Activated T-cell treated with anti-CD3 and anti-CD28 coated beads, Interleukin-2, amount 50 U/mL, for 4 hours (primary cell): ENCODE measurements at regions not wholly inside any gene's neighbourhood (a gene's known extent, or its start where the extent isn't known, plus 50 kb on each side); places are given as distances from the start of the nearest gene placed in this dataset.

Experiments
- ATAC-seq, 2 donors: fragments of 200-7000 bp; cut with Tn5 transposase; one replicate each; pipeline ENCODE4 v1.10.0; 2021
- DNase-seq: peaks from one replicate; pipeline ENCODE4 v3.0.0-alpha.2; 2020
- H3K27me3 Mint-ChIP-seq: one replicate; pipeline ENCODE4 v1.8.0; 2021; ENCODE audit warnings: low read depth, mixed read lengths
- H3K36me3 Mint-ChIP-seq: one replicate; pipeline ENCODE4 v1.8.0; 2022; ENCODE audit warnings: mixed read lengths; ENCODE audit not compliant: insufficient read depth
- H3K4me1 Mint-ChIP-seq: one replicate; pipeline ENCODE4 v1.8.0; 2021; ENCODE audit warnings: low read depth, mixed read lengths
- H3K4me3 Mint-ChIP-seq: one replicate; pipeline ENCODE4 v1.8.0; 2021; ENCODE audit warnings: mild to moderate bottlenecking, moderate library complexity, mixed read lengths
- H3K9me3 Mint-ChIP-seq: one replicate; pipeline ENCODE4 v1.8.0; 2021; ENCODE audit warnings: mixed read lengths

DNA sequence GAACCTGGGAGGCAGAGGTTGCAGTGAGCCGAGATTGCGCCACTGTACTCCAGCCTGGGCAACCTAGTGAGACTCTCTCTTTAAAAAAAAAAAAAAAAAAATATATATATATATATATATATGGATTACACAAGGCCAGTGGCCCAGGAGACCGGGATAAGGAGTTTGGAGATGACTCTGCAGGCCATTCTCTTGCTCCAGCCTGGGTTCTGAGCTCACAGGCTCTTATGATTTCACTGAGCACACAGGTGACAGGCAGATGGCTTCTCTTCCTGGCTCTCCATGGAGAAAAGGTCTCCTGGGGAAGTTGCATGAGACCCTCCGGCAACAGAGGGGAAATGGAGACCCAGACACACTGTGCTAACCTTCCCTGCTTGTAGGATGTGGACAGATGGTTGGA lies 98.7 kb upstream of the VASH1 start:
- H3K36me3 Mint-ChIP-seq, result no peaks in the 10 kb centered on the region
- H3K27me3 Mint-ChIP-seq, result peaks cover 28% of the 10 kb centered on the region
- no peaks in the 10 kb centered on the region for H3K4me1 Mint-ChIP-seq
- peaks cover 5% of the 10 kb centered on the region for H3K9me3 Mint-ChIP-seq
- ATAC-seq, result no peak
- H3K4me3 Mint-ChIP-seq, result no peak overlapping the region
- no peak for DNase-seq

DNA sequence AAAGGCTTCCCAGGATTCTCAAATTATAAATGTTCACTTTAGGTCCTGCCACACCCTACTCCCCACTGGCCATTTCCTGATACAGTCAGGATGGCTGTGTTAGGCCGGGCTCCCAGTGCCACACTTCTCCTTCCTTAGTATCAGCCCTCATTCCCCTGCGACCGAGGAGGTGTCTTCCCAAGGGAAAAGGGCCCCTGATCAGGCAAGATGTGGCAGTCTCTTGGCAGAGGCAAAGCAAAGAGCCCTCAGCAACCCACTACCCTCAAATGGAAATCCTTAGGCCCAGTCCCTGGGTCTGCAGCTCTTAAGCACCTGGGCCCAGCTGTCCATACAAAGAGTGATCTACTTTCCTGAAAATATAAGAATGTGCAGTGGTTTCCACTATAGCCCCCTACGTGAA lies 96.5 kb upstream of the VASH1 start:
- Mint-ChIP-seq H3K9me3 (no peaks in the 10 kb centered on the region), H3K4me3 (no peak overlapping the region), H3K36me3 (no peaks in the 10 kb centered on the region), H3K4me1 (no peaks in the 10 kb centered on the region), H3K27me3 (peaks cover 24% of the 10 kb centered on the region)
- no peak for DNase-seq
- ATAC-seq, result no peak

DNA sequence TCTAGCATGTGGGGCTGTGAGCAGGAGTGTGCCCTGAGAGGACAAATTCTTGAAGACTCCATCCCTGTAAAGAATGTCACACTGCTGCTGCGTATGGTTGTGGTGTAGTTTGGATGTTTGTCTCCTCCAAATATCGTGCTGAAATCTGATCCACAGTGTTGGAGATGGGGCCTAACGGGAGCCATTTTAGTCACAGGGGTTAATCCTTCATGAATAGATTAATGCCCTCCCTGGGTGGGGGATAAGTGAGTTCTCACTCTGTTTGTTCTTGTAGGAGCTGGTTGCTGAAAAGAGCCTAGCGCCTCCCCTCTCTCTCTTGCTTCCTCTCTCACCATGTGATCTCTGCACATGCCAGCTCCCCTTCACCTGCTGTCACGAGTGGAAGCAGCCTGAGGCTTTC lies 94.5 kb upstream of the VASH1 start:
- Mint-ChIP-seq H3K9me3 (no peaks in the 10 kb centered on the region), H3K27me3 (peaks cover 14% of the 10 kb centered on the region), H3K4me3 (no peak overlapping the region), H3K4me1 (no peaks in the 10 kb centered on the region), H3K36me3 (no peaks in the 10 kb centered on the region)
- DNase-seq (no peak), ATAC-seq (no peak)

DNA sequence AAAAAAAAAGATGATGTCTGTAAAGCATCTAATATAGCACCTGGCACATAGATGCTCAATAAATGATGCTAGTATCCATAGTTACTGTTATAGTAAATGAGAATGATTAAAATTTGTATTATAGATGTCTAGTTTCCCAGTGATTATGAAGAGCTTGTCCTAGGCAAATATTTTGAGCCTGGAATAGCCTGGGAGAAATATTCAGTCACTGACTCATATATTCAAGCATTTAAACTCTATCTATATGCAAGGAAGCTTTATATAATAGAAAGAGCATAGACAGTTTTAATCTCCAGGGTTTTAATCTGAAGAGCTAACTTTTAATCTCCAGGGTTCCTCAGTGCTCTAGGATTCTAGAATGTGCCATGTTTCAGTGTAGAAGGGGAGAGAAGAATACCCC lies 91.5 kb upstream of the VASH1 start:
- Mint-ChIP-seq H3K4me3 (no peak overlapping the region), H3K4me1 (no peaks in the 10 kb centered on the region), H3K27me3 (peaks cover 14% of the 10 kb centered on the region), H3K36me3 (no peaks in the 10 kb centered on the region), H3K9me3 (no peaks in the 10 kb centered on the region)
- no peak for ATAC-seq
- DNase-seq, result no peak

DNA sequence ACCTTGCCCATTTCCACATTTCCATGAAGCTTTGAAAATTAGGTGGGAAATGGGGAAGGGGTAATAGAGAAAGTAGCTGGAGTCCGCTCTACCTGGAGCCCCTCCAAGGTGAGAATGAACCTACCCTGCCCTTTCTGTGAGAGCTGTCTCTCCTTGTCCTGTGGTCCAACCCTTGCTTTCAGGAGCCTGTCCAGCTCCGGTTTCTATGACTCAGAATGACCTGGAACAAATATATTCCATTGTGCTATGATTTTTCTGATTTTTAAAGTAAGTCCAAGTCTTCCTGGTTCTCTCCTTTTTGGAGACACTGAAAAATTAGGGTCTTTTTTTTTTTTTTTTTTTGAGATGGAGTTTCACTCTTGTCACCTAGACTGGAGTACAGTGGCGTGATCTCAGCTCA lies 89.1 kb upstream of the VASH1 start:
- Mint-ChIP-seq H3K36me3 (no peaks in the 10 kb centered on the region), H3K27me3 (peaks cover 11% of the 10 kb centered on the region)
- DNase-seq, result no peak

DNA sequence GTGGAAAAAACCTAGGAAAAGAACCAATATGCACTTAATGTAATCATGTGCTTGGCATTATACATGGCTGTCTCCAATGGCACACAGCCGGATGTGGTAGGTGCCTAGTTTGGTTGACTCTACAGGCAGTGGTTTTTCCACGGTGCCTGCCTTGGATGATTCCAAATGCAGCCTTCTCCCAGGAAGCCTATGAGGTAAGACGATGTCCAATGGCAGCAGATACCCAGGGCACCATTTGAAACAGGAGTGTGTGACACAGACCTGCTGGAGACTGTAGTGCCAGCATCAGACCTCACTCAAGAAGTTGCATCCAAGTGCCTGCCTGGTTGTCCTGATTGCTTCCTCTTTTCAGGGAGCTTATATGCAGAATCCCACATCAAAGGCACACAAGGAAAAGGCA lies 88.0 kb upstream of the VASH1 start:
- no peaks in the 10 kb centered on the region for H3K36me3 Mint-ChIP-seq
- H3K4me3 Mint-ChIP-seq, result no peak overlapping the region
- DNase-seq (no peak), ATAC-seq (no peak)
- H3K9me3 Mint-ChIP-seq, result no peaks in the 10 kb centered on the region
- peaks cover 11% of the 10 kb centered on the region for H3K27me3 Mint-ChIP-seq
- H3K4me1 Mint-ChIP-seq, result no peaks in the 10 kb centered on the region

More for the DNA sequence above, 89.1 kb upstream of the VASH1 start:
- no peak overlapping the region for H3K4me3 Mint-ChIP-seq
- no peaks in the 10 kb centered on the region for H3K4me1 Mint-ChIP-seq
- no peak for ATAC-seq
- H3K9me3 Mint-ChIP-seq, result no peaks in the 10 kb centered on the region

DNA sequence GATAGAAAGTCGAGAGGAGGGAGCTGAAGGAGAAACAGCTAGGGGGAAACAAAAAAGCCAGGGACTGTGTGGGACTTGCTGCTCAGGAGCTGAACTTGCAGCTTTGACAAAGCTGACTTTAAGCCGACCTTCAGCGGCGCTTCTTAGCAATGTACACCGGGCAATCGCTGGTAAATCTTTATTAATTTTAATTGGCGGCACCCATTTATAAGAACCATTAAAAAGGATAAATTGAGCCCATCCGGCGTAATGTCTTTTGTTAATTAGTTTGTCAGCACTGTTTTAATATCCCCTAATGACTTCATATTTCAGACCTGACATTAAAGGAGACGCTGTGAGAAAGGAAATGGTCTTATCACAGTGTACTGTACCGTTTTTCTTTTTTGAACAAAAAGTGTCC lies 86.2 kb upstream of the VASH1 start:
- Mint-ChIP-seq H3K27me3 (peaks cover 11% of the 10 kb centered on the region), H3K4me3 (no peak overlapping the region), H3K9me3 (peaks cover 2% of the 10 kb centered on the region), H3K4me1 (no peaks in the 10 kb centered on the region), H3K36me3 (no peaks in the 10 kb centered on the region)
- ATAC-seq, result no peak
- DNase-seq, result no peak

DNA sequence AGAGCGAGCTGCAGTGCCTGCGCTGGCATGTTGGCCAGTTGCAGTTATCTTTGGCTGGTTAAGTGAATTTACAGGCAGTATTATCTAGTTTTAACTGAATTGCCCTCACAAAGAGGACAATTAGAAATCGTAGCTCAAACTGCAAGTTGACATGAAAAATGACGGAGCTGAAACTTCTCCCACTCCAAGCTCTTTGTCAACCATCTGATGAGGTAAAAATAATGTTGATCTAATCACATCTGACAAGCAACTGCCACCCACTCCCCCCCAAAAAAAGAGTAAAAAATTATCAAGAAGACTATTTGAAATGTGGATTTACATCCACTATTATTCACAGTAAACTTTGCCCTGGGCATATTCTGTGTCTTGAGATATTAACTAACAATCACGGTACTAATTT lies 84.7 kb upstream of the VASH1 start:
- Mint-ChIP-seq H3K4me3 (no peak overlapping the region), H3K36me3 (no peaks in the 10 kb centered on the region), H3K4me1 (no peaks in the 10 kb centered on the region), H3K9me3 (peaks cover 15% of the 10 kb centered on the region), H3K27me3 (peaks cover 14% of the 10 kb centered on the region)
- DNase-seq, result no peak
- ATAC-seq, result no peak

DNA sequence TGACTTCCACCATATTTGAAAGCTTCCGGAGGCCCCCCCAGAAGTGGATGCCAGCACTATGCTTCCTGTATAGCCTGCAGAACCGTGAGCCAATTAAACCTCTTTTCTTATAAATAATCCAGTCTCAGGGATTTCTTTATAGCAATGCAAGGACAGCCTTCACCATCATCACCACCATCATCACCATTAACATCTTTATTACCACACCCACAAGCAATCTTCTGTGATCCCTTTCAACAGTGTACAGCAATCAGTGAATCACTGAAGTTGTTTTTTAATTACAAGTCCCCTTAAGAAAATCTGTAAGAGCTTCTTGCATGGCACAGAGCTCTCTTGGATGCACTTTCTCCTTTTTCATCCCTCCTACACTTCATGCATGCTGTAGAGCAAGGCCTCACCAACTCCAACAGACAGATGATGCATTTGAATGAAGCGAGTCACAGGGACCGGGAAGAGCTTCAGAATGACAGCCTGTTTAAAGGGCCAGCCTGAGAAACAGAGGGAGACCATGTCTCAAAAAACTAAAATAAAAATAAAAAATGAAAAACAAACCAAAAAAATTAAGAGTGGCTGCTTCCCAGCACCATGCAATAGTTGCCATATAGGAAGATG lies 83.6 kb upstream of the VASH1 start:
- no peaks in the 10 kb centered on the region for H3K4me1 Mint-ChIP-seq
- no peak for ATAC-seq
- no peaks in the 10 kb centered on the region for H3K36me3 Mint-ChIP-seq
- no peak overlapping the region for H3K4me3 Mint-ChIP-seq
- H3K27me3 Mint-ChIP-seq, result peaks cover 14% of the 10 kb centered on the region
- DNase-seq, result no peak
- H3K9me3 Mint-ChIP-seq, result peaks cover 19% of the 10 kb centered on the region

DNA sequence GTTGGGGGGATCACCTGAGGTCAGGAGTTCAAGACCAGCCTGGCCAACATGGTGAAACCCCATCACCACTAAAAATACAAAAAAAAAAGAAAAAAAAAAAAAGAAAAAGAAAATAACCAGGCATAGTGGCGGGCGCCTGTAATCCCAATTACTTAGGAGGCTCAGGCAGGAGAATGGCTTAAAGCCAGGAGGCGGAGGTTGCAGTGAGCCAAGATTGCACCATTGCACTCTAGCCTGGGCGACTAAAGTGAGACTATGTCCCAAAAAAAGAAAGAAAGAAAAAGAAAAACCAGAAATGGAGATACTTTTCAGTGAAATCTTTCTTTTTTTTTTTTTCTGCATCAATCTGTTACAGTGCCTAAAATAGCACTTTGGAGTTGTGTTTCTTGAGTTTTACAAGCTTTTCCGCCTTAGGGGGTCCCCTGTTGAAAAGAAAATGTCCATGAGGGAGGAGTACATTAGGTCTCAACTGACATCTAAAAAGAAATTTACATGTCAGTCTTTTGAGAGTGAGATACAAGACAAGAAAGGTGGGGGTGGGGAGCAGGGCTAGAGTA lies 82.9 kb upstream of the VASH1 start:
- Mint-ChIP-seq H3K4me3 (no peak overlapping the region), H3K4me1 (no peaks in the 10 kb centered on the region), H3K9me3 (peaks cover 26% of the 10 kb centered on the region)

DNA sequence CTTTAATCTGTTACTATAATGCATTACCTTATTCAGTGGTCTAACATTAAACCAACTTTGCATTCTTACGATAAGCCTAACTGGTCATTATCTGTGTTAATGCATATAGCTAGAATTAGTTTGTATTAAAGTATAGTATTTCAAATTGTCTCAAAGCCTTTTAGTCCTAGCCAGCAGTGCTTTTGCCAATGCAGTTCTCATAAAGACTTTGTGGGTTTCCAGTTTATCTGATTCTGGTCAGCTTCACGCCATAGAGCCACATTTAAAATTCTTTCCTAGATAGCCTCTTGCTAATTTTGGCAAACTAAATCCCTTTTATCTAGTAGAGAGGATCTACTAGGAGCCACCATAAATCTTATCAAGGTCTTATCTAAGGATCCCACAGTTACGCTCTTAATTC lies 78.9 kb upstream of the VASH1 start:
- Mint-ChIP-seq H3K4me3 (no peak overlapping the region), H3K36me3 (no peaks in the 10 kb centered on the region), H3K27me3 (peaks cover 10% of the 10 kb centered on the region), H3K9me3 (peaks cover 29% of the 10 kb centered on the region), H3K4me1 (no peaks in the 10 kb centered on the region)
- no peak for ATAC-seq
- no peak for DNase-seq

More for the DNA sequence above, 82.9 kb upstream of the VASH1 start:
- DNase-seq, result no peak
- Mint-ChIP-seq H3K27me3 (peaks cover 17% of the 10 kb centered on the region), H3K36me3 (no peaks in the 10 kb centered on the region)
- no peak for ATAC-seq

DNA sequence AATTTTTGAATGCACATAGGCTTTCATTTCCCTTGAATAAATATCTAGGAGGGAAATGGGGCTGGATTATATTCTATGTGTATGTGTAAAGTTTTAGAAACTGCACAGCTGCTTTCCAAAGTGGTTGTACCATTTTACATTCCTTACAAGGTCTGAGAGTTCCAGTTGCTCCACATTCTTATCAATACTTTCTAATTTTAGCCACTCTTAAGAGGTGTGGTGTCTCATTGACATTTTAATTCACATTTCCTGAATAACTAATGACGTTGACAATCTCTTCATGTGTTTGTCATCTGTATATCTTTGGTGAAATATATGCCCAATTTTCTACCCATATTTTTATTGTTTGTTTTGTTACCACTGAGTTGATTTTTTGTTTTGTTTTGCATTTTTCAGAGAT lies 74.6 kb upstream of the VASH1 start:
- H3K9me3 Mint-ChIP-seq, result peaks cover 27% of the 10 kb centered on the region
- ATAC-seq, result no peak

DNA sequence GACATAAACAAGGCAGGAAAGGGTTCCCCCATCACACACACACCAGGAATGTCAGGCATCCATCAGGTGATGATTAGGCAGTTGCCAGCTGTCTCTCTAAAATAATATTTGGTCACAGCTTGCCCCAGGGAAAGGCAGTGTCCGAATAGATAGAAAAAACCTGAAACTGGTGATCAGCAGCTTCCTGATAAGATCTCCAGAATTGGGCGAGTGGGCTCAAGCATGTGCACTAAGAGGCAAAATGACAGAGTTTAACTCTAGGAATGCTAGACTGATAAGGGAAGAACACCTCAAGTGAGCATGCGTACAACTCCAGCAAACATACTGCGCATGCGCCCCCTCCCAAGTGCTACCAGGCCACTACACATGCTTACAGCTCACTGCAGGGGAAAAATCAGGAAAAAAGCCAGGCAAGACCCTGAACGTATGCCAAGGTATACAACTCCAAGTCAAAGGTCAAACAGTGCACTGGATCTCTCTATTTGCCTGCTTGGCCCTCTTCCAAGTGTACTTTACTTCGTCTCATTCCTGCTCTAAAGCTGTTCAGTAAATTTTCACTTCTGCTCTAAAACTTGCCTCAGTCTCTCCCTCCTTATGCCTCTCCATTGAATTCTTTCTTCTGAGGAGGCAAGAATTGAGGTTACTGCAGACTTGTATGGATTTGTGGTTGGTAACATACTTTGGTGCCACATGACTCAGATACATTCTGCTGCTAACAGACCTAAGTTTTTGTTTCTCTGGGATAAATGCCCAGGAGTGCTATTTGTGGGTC lies 73.5 kb upstream of the VASH1 start:
- Mint-ChIP-seq H3K27me3 (peaks cover 15% of the 10 kb centered on the region), H3K4me1 (no peaks in the 10 kb centered on the region), H3K36me3 (peaks cover 4% of the 10 kb centered on the region), H3K9me3 (peaks cover 23% of the 10 kb centered on the region), H3K4me3 (no peak overlapping the region)
- DNase-seq (no peak), ATAC-seq (no peak)

More for the DNA sequence above, 74.6 kb upstream of the VASH1 start:
- peaks cover 17% of the 10 kb centered on the region for H3K27me3 Mint-ChIP-seq
- H3K36me3 Mint-ChIP-seq, result peaks cover 4% of the 10 kb centered on the region
- no peak for DNase-seq
- no peak overlapping the region for H3K4me3 Mint-ChIP-seq
- no peaks in the 10 kb centered on the region for H3K4me1 Mint-ChIP-seq

DNA sequence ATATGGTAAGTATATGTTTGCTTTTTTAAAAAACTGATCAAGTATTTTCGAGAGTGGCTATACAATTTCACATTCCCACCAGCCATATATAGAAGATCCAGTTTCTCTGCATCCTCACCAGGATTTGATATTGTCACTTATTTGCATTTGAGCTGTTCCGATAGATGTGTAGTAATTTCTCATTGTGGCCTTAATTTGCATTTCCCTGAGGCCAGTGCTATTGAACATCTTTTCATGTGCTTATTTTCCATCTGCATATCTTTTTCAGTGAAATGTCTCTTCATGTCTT lies 72.9 kb upstream of the VASH1 start:
- ATAC-seq, result no peak
- H3K36me3 Mint-ChIP-seq, result peaks cover 4% of the 10 kb centered on the region
- no peak overlapping the region for H3K4me3 Mint-ChIP-seq
- no peak for DNase-seq
- peaks cover 18% of the 10 kb centered on the region for H3K9me3 Mint-ChIP-seq
- no peaks in the 10 kb centered on the region for H3K4me1 Mint-ChIP-seq
- peaks cover 14% of the 10 kb centered on the region for H3K27me3 Mint-ChIP-seq

DNA sequence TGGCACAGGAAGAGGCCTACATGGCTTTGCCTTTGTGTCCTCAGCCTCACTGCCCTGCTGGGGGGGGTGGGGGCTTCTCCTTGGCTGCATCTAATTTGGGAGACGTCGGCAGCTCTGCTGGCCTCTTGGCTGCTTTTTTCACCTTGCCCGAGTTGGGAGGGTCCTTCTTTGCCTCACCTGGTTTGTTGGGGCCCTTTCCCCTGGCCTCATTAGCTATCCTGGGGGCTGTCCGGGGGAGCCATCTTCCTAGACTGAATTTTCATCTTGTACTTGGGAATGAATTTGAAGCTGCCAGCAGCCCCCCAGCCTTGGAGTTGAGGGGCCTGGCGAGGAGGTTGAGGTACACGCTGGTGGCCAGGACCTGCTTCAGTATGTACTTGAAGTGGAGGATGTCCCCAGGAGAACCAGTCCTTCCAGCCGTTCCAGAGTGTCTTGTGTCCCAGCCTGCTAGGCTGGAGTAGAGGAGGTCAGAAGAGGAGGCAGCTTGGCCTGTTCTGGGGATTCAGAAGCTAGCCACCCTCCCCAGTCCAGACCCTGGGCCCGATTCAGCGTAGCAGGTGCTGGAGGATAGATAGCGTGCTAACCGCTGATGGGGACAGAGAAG lies 70.7 kb upstream of the VASH1 start:
- DNase-seq (no peak), ATAC-seq (no peak)

More for the DNA sequence above, 70.7 kb upstream of the VASH1 start:
- Mint-ChIP-seq H3K4me3 (no peak overlapping the region), H3K4me1 (no peaks in the 10 kb centered on the region), H3K36me3 (peaks cover 4% of the 10 kb centered on the region), H3K27me3 (peaks cover 18% of the 10 kb centered on the region), H3K9me3 (peaks cover 16% of the 10 kb centered on the region)
